ENCODE measurements at regions not wholly inside any gene's neighbourhood (a gene's known extent, or its start where the extent isn't known, plus 50 kb on each side); places are given as distances from the start of the nearest gene placed in this dataset.

- no peak for DNase-seq (ENCODE audit: extremely low read depth, low read depth)
- no peak for TF ChIP-seq CTCF (IDR thresholded peaks at IDR 0.05; ENCODE audit: low read depth, low read length)
Observed at GRCh38 chr5:6222899-6223298, 155.4 kb downstream of the MED10 start.

GRCh38 chr5:6222121-6222520, 156.2 kb downstream of the MED10 start:
- DNase-seq (ENCODE audit: extremely low read depth, low read depth) = no peak
- TF ChIP-seq CTCF (IDR thresholded peaks at IDR 0.05; ENCODE audit: low read depth, low read length) = no peak

GRCh38 chr5:6221141-6221626, 157.2 kb downstream of the MED10 start:
- DNase-seq (ENCODE audit: extremely low read depth, low read depth) = no peak
- no peak for TF ChIP-seq CTCF (IDR thresholded peaks at IDR 0.05; ENCODE audit: low read depth, low read length)

- TF ChIP-seq CTCF (IDR thresholded peaks at IDR 0.05; ENCODE audit: low read depth, low read length) = no peak
- no peak for DNase-seq (ENCODE audit: extremely low read depth, low read depth)
Observed at GRCh38 chr5:6220346-6221088, 157.8 kb downstream of the MED10 start.

GRCh38 chr5:6218517-6218916, 159.8 kb downstream of the MED10 start:
- DNase-seq (ENCODE audit: extremely low read depth, low read depth) = no peak

GRCh38 chr5:6218116-6218515, 160.2 kb downstream of the MED10 start:
- no peak for TF ChIP-seq CTCF (IDR thresholded peaks at IDR 0.05; ENCODE audit: low read depth, low read length)
- DNase-seq (ENCODE audit: extremely low read depth, low read depth) = no peak

More at GRCh38 chr5:6218517-6218916, 159.8 kb downstream of the MED10 start:
- no peak for TF ChIP-seq CTCF (IDR thresholded peaks at IDR 0.05; ENCODE audit: low read depth, low read length)

GRCh38 chr5:6216471-6217075, 161.8 kb downstream of the MED10 start:
- DNase-seq (ENCODE audit: extremely low read depth, low read depth) = no peak
- TF ChIP-seq CTCF (IDR thresholded peaks at IDR 0.05; ENCODE audit: low read depth, low read length) = no peak
